Stimulated activated CD8-positive, alpha-beta memory T cell treated with anti-CD3 and anti-CD28 coated beads, Interleukin-15, amount 100 ng/mL, for 1 hour (primary cell): ENCODE measurements at regions not wholly inside any gene's neighbourhood (a gene's known extent, or its start where the extent isn't known, plus 50 kb on each side); places are given as distances from the start of the nearest gene placed in this dataset.

Source experiments
- DNase-seq: peaks from one replicate; pipeline ENCODE4 v3.0.0-alpha.2; 2020; ENCODE audit warnings: low read depth

DNA sequence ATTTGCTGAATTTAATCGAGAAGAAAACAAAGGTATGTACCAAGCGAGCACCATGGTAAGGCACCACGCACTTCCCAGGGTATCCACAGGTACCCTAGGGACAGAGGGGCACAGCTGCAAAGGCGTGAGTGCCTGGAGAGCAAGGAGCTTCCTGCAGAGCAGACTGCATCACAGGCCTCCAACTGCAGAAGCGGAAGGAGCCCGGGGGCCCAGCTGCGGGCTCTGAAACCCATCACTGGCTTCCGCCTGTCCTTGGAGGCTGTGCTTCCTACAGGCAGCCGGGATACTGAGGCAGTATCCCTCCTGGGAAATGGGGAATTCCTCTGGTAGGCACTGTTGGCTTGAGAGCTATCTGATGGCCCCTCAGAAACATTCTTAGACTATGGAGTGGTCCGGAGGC is 217.4 kb upstream of the GMDS start:
- no peak for DNase-seq

DNA sequence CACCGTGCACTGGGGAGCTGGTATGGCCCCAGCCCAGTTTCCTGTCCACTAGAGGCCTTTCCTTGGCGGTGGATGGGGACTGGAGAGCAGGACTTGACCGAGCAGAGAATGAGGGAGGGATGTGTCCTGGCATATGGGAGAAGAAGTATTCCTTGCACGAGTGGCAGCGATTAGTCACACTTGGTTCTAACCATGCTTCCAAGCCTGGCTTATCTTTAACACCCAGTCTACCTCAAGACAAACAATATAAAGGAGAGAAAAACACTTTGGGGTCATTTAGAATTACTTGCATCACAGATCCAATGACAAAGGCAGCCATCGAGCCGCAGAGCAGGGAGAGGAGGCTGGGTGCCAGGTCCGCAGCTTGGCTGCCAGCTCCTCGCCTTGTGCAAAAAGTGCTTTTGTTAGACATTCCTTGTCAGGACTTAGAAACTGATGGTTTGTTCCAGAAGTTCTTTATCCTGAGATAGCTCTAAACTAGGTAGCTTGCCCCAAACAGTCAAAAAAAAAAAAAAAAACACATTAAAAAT is 214.9 kb upstream of the GMDS start:
- no peak for DNase-seq

- no peak for DNase-seq
Measured at GRCh38 chr6:2454180-2454579, 208.8 kb upstream of the GMDS start.

DNA sequence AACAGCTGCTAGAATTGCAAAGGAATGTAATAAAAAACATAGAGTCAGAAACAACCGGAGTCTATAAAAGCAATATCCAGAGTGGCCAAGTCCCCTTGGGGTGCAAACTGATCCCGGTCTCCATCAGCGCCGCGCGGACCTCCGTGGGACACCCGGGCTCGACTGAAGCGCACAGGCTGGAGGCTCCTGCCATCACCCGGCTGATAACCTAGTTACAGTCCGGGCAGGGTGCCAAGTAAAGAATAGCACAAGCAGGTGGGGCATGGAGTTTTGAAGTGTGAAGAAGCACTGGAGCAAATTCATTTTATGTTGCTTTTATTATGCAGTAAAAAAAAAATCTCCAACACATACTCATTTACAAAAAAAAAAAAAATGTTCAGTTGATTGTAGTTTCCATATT is 205.1 kb upstream of the GMDS start:
- no peak for DNase-seq

DNA sequence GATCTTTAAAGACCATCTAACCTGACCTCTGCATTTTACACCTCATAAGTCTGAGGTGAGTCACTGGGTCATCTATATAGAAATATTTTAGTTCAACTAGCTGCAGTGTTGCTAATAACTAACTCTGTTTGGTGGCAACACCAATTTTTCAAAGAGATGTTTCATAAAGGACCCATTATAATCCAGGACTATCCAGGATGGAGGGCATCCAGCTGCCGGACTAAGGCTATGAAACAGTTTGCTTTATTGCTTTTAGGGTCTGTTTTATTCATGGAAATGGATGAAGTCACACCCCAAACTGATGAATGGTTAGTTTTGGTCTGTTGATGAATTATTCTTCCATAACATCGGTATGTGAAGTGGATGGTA is 204.2 kb upstream of the GMDS start:
- no peak for DNase-seq

GRCh38 chr6:2448826-2449571 is 203.6 kb upstream of the GMDS start:
- DNase-seq, result no peak

DNA sequence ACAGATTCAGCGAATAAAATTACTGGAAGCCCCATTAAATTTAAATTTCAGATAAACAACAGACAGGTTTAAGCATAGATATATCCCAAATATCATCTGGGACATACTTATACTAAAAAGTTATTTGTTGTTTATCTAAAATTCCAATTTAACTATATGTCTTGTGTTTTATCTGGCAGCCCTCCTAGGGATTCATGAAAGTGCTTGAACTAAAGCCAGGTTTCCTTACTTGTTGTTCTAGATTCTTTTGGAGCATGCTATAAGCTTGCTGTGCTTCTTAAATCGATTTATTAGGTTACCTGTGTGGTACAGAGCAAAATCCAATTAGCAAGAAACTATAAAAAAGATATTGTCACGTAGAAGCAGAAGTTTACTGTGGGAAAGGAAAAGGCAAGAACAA is 202.5 kb upstream of the GMDS start:
- DNase-seq, result no peak

GRCh38 chr6:2447318-2447920 is 202.0 kb upstream of the GMDS start:
- no peak for DNase-seq

DNA sequence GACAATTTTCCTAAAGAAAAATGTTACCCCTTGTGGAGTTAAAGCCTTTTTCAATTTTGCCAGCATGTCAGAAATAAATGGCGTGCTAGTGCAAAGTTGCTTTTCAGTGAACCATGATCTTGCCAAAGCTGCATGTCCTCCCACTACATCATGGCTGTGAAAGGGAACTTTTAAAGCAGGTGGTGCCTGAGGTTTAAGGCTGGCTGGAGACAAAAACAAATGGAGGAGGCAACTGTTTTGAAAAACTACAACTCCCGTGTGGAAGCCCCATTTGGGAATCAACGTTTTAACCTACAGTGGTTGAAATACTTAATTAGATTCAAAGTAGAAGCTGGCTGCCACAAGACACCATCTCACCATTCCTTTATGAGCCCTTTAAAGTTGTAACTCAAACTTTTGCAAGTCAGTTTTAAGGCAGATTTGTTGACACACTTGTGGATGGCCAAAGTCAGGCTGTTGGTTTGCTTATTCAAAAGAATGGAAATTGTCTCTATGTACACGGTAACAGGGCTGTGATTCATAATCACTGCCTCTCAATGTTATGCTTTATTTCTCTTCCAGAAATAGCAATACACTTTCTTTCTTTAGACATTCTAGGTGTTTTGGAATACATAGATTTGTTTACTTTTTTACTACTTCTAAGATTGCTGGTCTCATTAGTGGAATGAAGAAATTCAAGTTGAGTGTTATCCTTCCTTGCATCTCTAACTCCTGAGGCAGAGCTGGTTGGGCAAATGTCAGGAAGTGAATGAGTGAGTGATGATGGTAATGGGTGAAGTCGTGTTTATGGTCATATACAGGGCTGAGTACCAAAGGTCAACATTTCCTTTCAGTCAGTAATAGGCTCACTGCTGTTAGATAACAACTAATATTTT is 196.4 kb upstream of the GMDS start:
- DNase-seq, result no peak

DNA sequence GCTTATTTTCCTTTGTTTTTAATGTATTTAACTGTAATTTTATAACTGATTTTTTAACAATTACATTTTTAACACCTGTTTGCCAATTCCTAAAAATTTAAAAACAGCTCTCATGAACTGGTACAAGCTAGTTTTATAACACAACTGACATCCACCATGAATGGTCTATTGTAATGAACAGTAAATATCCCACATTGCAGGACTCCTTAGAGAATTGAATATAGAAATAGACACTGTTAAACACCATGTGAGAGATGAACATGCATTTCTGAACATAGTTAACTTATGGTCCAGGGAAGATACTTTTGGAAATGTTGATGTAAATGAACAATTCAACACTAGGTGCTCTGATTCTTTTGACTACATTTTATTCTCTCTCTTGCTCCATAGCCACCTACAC is 195.1 kb upstream of the GMDS start:
- DNase-seq, result no peak

DNA sequence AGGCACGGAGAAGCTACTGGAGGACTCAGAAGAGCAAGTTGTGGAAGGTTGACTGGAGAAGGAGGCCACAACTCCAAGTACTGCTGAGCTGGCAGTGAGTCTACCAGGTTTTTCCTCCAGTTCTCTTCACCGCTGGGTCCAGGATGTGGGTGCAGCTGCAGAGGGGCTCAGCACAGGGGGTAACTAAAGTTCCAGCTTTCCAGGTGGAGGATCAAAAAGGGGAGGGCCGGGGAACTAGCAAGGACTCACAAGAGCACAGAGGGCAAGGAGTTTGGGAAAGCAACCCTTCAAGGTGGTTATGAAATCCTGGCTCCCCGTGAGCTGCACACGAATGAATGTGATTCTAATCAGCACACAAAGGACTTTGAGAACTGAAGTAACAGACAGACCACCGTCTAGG is 194.2 kb upstream of the GMDS start:
- DNase-seq, result no peak

DNA sequence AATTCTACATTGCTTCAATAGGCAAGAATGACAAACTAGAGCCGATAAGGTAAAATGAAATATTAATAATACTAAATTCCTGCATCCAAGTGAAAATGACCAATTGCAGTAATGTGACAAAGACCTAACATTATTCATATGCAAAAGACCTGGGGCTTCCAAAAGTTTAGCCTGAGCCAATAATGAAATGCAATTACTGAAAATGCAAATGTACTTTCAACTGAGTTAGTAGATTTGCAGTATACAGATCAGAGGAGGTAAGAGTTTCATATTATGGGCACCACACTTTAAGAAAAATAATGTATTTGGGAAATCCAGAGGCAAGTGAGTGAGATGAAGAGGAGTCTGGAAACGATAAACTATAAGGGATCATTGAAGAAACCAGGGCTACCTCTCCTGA is 193.7 kb upstream of the GMDS start:
- DNase-seq, result no peak

DNA sequence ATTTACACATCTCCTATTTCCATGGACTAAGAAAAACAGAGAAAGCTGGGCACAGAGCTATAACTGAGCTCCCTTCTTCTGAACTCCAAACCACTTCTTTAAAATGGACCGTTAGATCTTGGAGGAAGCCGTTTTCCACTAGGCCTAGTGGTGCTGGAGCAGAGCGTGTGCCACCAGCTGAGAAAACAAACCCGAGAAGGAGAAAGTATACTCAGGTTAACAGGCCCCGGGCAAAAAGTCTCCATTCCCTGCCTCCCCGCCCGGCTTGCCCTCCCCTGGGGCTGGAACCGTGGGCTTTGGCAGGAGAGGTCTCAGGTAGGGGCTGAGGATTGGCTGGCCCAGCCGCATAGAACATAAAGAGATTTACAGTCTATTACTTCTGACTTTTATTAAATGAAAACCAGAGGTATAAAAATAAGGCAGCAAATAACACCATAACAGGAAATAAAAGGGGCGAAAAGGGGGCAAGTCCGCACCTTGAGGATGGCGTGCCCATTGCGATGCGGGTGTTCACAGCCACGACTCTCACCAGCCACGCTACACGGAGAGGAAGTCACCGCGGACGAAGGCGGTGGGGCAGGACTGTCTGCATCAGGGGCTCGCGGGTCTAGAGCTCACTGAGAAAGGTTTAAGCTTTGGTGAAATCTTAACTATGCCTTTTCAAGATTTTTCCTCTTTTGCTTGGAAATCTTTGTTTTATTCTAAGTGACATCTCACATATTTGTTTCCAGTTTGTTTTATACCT is 191.2 kb upstream of the GMDS start:
- no peak for DNase-seq

- DNase-seq, result no peak
Measured at GRCh38 chr6:2435323-2435722, 189.9 kb upstream of the GMDS start.

GRCh38 chr6:2434912-2435311 is 189.5 kb upstream of the GMDS start:
- no peak for DNase-seq

GRCh38 chr6:2434116-2434515 is 188.7 kb upstream of the GMDS start:
- DNase-seq, result no peak

DNA sequence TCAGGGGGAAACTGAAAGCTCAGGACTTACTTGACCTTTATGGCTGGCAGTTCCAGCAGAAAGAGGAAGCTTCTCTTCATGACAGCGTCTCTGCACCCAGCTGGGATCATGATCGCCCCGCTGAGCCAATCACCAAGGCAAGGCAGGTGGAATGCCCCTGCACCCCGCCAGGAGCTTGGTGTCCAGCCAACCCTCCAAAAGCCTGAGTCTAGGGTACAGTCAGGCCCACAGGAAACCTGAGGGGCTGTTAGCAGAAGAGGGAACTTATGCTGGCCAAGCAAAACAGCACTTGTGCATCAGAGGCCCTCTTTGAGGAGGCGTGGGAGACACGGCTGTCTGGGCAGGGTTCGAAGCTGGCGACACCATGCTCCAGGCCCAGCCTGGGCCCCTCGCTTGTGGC is 188.3 kb upstream of the GMDS start:
- DNase-seq, result no peak

DNA sequence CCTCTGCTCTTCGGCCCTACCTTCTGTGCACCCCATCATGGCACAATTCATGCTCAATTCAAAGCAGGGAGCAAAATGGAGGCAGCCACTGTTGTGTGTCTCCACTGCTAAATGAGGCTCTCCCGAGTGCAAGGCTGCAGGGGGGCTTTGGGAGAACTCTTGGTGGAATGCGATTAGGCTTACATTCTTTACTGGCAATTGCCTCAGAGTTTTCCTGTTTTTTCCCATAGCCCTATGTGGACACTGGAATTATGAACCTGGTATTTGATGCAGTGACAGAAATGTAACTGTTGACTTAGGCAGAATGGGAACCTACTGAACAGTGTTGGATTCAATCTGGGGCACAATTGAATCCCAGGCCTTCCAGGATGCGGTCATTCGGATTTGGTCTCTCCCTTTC is 187.9 kb upstream of the GMDS start:
- no peak for DNase-seq

DNA sequence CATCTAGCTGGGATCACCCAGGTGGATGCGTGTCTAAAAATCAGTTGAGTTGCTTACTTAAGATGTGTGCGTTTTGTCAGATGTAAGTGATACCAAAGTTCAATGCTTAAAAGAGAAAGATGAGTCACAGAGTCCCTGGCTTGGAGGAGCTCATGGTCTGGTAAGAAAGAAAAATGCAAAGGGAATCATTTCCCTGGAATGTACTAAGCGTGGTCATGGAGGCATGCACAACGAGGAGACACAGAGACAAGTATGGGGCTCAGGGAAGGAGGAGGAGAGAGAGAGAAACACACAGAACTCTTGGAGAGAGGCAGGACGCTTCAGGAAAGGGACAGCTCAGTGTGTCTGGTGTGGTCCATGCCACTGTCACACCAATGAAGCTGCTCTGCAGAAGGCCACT is 186.9 kb upstream of the GMDS start:
- DNase-seq, result no peak

DNA sequence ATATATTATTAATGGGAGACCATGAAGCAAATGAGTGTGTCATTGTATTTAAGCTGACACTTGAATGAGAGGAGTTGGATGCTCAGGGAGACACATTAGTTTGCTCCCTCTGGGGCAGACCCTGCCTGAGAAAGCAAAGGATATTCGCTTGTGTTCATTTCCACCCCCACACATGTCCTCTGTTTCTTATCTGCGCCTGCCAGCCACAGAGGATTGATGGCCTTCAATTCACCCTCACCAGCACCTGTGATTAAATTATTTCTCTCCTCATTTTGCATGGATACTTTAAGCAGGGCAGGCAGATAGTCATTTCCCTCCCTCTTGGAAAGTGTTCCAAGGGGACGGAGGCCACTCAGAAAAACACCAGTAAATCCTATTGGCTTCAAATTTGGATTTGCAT is 185.2 kb upstream of the GMDS start:
- DNase-seq, result no peak

- DNase-seq, result no peak
Measured at GRCh38 chr6:2429460-2429859, 184.1 kb upstream of the GMDS start.

- no peak for DNase-seq
Measured at GRCh38 chr6:2429032-2429431, 183.6 kb upstream of the GMDS start.
